Hematopoietic multipotent progenitor cell treated with erythropoietin and hydrocortisone succinate and interleukin-3 and kit ligand, for 15 days (in vitro differentiated cells): ENCODE measurements at regions not wholly inside any gene's neighbourhood (a gene's known extent, or its start where the extent isn't known, plus 50 kb on each side); places are given as distances from the start of the nearest gene placed in this dataset.
"Not testable (repeated sequence)": the region's sequence is repeated elsewhere in the genome, so short reads cannot be mapped to it uniquely, and the experiment has no call there.

ENCODE experiments used
- DNase-seq: peaks from one replicate; pipeline ENCODE4 v3.0.0-alpha.2; 2015; ENCODE audit warnings: low spot score

GRCh38 chr3:194249323-194250097 lies 101.6 kb downstream of the CPN2 start:
- DNase-seq = no peak

DNA sequence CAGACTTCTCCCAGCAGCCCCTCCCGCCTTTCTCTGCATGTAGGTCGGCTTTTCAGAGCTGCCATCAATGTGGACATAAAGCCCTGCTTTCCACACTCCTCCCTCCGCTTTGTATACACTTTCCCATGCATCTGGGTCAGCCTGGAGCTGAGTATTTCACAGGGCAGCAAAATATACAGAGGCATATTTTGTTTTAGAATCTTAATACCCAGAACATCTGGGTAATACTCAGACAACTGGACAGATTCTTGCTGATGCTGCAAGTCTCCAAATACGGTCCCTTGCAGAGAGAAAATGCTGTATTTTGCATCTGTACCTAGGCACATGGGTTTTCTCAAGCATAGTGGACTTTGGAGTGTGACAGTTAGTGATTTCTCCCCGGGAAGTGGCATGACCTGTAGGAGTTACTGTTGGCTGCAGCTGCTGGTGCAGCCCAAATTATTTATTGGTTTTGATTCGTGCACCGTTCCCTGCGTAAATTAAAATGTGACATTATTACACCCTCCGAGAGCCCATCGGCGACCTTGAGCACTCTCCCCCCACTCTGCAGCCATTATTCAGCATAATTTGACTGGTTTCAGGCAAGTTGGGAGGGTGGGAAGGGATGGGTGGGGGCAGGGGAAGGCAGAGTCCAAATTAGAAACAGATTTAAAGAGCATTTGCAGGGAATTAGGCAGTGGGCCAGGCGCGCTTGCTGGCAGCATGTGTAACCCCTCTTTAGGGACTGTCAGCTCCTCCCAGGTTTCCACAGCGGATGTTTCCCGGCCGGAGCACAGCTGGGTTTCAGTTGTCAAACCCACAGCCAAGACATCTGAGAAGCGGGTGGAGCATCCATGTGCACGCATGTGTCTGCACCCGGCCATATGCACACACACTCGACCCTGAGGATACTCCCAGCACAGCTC lies 100.8 kb downstream of the CPN2 start:
- DNase-seq = no peak

DNA sequence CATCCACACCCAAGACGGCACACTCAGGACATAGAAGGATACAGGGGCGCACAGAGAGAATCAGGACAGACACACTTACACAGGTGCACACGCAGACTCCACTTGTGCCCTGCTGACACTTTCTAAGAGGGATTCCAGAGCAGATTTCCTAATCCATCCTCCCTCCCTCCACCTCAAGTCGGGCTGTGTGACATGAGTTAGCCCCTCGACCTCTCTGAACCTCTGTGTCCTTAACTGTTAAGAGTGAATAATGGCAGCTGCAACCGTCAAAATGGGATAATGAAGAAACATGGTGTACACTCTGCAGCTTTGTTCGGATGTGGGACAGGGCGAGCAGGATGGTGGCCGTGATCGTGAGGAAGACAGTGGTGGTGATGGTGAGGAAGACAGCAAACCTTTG lies 100.1 kb downstream of the CPN2 start:
- DNase-seq = no peak

DNA sequence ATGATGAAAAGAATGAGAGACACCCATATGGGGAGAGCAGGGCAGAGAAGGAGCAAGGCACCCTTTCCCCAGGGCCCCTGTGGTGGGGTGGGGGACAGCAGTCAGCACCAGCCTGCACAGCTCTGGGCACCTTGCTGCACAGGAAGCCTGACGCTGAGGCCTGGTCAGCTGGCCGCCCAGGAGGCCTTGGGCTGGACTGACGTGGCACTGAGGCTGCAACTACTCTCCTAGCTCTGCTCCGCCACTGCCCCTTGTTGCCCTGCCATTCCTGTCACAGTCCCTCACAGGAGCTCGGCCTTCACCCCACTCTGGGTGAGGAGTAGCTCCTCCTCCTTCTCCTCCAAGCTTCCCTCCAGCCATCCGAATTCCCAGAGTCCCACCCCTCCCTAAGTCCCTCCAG lies 99.7 kb downstream of the CPN2 start:
- no peak for DNase-seq

GRCh38 chr3:194251891-194252560 lies 99.1 kb downstream of the CPN2 start:
- no peak for DNase-seq

DNA sequence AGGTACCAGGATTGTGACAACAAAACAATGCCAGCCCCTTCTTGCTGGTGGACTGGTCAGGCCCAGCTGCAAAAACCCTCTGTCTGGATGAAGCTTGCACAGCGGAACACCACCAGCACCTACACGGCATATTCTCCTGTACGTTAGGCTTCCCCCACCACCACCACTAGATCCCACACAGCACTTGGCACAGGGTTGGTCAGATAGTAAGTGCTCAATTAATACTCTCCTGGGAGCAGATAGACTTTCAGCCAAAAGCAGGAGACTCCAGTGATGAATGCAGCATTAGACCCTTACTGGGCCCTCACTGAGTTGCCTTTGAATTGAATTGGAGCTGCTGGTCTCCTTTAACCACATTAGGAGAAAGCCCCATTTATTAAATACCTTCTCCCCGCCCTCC lies 97.9 kb downstream of the CPN2 start:
- DNase-seq = no peak

DNA sequence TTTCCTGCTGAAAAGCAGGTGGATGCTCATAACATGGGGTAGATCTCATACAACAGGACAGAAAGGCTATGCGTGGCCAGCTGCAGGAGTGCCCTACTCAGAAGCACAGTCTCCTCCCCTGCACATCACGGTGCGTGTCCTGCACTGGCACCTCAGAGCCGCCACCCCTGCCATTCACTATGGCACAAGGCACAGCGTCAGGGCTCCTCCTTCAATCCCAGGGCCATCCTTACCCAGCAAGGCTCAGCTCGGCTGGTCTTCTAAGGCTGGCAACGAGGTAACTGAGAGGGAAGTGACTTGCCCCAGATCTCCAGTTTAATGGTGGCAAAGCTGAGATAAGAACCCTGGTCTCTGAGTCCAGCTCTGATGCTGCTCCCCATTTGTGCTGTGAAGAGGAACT lies 97.1 kb downstream of the CPN2 start:
- DNase-seq = no peak

DNA sequence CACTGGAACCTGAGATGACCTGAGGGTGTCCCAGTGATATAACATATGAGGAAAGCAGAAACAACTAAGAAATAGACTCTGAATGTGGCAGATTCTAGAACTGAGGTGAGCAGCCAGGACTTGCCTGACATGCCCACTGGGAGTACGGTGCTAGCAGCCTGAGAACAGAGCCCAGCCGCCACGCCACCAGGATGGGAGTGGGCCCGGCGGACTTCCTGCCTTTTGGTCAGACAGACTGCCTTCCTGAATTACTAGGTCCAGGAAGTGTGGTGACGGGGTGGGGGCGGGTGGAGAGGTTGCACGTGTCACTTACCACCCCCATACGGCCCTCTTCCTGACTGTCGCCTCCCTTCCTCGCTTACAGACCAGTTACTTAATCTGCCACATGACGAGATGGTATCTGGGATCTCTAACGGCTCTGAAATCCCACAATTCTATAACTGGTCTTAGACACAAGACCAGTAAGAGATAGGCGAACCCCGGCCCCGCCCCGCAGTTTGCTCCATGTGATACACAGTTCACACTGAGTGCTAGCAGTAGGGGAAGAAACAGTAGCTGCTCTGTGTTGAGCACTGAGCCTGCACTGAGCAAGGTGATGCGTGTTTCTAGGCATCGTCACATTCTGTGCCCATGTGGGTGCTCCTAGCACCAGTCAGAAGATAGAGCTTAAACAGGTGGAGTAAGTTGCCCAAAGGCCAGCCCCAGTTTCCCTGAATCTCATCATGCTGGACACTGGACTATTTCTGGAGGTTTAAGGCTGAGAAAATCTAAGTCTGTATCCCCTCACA lies 95.7 kb downstream of the CPN2 start:
- peak; percentile 46 for DNase-seq

GRCh38 chr3:194256040-194256945 lies 94.8 kb downstream of the CPN2 start:
- no peak for DNase-seq

GRCh38 chr3:194257151-194257621 lies 93.9 kb downstream of the CPN2 start:
- DNase-seq = no peak

- DNase-seq = no peak
Observed at GRCh38 chr3:194257916-194258668, 93.0 kb downstream of the CPN2 start.

GRCh38 chr3:194259982-194260766 lies 91.0 kb downstream of the CPN2 start:
- no peak for DNase-seq

- DNase-seq = no peak
Observed at GRCh38 chr3:194261581-194262063, 89.5 kb downstream of the CPN2 start.

DNA sequence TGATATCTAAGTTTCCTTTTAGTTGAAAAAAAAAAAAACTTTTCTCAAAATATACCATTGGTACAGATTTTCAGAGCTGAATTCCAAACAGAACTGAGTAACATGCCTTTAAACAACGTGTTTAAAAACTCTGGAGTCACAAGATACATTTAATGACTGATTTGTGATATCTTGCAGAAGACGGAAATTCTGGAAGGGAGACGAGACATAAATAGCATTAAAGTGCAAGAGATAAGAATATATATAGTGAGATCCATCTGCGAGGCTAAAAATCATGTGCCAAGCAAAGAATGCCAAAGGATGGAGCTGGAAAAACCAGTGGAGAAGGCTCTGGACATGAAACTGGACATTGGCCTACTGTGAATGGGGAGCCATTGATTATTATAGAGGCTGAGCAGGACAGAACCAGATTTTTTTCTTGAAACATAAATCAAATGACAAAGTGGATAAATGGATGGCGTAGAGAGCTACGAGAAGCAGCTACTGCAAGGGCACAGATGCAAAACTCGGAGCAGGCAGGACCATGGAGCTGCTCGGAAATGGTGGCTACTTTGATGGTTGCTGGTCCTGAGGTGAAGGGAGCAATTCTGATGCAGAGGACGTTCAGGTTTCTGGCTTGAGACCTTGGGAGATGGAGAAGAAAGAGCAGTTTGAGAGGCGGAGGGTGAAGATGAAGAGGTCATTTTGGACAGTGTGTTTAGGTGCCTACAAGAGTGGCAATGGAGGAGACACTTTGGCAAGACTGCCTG lies 88.8 kb downstream of the CPN2 start:
- no peak for DNase-seq

DNA sequence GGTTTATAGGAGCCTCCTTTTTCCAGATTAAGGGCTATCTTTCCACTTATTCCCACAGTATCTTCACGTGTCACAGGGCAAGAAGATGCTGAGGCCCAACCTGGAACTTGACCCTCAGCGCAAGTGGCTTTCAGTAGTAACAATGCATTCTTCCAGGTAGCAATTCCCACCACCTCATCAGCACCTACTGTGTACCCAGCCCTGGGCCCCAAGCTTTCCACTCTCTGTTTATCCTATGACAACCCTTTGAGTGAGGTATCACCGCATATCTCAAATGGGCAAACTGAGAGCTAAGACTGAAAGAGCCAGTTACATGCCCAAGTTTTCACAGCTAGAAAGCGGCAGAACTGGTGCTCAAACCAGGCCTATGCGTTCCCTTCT lies 88.2 kb downstream of the CPN2 start:
- no peak for DNase-seq

DNA sequence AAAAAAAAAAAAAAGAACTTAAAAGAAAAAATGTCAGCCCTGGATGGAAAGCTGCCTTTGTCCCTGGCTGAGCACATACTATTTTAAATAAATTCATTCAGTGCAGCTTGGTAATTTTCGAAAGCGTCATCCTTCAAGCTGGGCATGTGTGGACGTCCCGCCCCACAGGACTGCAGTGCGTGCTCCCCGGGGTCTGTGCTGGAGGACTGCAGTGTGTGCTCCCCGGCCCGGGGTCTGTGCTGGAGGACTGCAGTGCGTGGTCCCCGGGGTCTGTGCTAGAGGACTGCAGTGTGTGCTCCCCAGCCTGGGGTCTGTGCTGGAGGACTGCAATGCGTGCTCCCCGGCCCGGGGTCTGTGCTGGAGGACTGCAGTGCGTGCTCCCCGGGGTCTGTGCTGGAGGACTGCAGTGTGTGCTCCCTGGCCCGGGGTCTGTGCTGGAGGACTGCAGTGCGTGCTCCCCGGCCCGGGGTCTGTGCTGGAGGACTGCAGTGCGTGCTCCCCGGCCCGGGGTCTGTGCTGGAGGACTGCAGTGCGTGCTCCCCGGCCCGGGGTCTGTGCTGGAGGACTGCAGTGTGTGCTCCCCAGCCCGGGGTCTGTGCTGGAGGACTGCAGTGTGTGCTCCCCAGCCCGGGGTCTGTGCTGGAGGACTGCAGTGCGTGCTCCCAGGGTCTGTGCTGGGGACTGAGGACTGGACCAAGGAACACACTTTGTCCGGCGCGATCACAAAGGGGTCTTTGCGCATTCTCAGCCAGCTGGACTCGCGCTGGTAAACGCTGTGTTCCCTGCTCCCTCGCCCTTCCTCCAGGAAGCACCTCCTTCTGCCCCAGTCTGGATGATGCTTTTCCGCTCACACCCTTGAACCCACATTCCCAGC lies 86.3 kb downstream of the CPN2 start:
- not testable (repeated sequence) for DNase-seq

- DNase-seq = no peak
Observed at GRCh38 chr3:194265505-194265892, 85.6 kb downstream of the CPN2 start.
